OCI-M2 (cell line): ENCODE measurements at regions not wholly inside any gene's neighbourhood (a gene's known extent, or its start where the extent isn't known, plus 50 kb on each side); places are given as distances from the start of the nearest gene placed in this dataset.

Experiments used
- DNase-seq: peaks from one replicate; lab custom pipeline; 2025; ENCODE audit not compliant: unreplicated experiment; lab: John Stamatoyannopoulos, UW

DNA sequence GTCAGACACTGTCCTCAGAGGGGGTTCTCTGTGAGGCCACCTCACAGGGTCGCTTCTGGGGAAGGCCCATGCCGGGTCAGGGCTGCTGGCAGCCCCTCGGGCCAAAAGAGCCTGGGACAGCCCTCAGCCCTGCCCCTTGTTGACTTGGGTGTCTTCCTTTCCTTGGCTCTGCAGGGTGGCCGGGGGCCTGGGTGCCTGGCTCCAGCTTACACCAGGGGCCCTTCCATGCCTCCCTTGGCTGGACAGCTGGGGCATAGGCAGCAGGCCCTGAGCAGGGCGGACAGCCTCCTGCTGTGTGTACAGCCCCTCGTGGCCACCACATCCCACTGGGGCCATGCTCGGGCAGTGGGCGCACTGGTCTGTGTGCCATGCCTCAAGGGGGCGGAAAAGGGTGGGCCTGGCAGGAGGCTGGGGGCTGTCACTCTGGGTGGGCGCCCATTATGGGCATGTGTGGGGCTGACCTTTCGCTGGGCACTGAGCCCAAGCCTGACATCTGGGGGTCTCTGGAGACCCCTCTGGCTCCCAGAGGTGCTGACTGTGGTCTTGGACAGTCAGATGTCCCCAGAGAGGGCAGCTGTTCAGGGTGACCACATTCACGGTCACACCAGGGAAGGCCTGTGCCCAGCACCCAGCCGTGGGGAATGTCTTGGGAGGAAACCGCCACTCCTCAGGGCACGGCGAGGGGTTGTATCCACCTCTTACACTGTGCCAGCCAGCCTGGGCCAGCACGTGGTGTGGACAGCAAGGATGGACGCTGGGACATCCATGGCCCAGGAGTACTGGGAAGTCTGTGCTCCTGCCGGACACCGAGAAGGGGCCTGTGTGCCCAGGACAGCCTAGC lies 313.3 kb downstream of the TMEM121 start:
- DNase-seq = no peak

DNA sequence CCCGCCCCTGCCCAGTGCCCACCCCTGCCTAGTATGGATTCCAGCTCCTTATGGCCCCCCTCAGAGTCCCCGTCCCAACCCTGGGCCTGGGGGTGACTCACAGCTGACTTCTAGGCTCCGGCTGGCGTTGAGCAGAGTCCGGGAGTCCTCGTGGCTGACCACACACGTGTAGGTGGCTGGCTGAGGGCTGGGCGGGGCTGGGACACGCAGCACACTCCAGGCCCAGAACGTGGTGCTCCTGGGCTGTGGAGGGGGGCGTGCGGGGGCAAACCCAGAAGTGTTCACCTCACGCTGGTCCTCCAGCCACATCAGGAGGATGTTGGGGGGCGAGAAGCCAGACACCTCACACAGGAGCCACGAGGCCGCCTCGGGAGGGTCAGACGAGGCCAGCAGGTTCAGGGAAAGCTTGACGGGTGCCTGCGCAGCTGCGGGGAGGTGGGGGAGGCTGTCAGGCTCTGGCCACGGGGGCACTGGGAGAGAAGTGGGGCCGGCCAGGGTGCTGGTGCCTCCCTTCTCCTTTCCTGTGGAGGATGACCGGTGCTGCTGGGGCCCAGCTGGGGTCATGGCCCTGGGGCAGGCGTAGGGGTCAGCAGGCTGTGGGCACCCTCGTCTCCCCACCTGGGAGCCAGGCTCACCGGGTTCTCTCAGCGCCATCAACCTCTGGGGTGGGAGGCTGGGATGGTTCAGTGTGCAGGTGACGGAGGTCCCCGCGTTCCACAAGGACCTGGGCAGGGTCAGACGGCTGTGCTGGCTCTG lies 314.1 kb downstream of the TMEM121 start:
- no peak for DNase-seq

DNA sequence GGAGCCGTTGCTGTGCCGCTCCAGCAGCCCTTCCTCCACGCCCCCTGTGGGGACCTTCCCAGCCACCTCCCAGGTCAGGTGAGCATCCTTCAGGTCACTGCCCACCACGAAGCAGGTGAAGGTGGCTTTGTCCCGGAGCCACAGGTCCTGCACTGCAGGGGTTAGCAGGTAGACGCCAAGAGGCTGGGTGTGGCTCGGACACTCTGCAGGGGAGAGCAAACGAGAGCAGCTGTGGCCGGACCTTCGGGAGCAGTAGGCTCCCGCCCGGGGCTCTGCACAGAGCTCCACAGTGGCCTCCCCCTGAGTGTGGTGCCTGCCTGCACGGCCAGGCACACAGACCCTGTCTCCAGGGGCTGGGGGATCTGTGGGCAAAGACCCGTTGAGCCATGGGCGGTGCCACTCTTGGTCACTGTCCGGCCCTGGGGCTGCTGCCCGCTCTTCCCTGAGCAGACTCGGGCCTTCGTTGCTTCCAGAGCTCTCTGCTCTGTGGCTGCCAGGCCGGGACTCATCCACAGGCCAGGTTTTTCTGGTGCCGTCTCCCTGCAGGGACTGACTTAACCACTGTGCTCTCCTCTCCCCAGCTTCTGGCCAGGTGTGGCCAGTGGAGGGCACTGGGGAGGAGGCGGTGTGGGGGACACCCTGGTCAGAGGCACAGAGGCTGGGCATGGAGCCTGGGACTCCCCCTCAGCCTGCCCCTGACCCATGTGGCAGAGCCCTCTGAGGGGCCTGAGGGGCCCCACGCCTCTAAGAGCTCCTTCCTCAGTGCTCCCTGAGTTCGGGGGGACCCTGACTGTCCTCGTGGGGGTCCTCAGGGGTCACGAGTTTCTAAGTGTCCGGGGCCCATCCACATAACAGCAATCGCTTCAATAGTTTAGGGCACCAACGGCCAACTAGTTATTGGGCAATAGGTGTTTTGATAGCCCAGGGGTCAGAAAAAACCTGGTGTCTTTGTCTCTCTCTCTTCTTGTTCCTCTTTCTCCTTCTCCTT lies 314.9 kb downstream of the TMEM121 start:
- no peak for DNase-seq

DNA sequence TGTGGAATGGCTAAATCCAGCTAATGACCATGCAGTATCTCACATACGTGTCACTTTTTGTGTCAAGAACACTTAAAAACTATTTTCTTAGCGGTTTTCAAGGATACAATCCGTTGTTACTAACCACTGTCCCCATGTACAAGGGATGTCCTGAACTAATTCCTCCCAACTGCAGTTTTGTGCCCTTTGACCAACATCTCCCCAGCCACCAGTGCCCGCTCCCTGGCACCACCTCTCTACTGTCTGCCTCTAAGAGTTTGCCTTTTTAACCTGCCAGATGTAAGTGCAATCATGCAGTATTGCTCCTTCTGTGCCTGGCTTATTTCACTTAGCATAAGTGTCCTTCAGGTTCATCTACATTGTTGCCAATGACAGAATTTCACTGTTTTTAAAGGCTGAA lies 315.7 kb downstream of the TMEM121 start:
- DNase-seq = no peak

DNA sequence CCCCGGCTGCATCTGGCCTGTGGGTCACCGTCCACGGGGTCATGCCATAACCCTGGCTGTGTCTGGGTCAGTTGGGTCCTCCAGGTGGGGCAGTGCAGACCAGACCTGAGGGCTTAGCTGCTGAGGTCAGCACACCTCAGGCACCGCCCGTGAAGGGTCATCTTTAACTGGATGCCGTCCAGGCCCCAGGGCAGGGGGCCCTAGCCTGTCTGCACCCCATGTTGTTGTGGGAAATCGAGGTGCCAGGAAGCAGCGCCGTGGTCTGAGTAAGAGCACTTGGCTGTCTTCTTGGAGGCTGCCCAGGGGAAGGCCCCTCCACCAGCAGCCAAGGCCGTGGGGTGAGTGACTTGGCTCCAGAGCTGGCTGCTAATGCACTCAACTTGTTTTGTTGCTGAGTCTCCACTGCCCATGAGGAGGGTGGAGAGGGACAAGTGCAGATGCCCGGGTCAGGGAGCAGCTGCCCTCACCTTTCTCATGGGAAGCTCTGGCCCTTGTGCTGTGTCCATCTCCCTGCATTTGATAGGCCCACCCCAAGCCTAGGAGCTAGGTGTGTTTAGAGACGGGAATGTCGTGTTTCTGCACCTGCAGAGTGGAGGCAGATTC lies 317.2 kb downstream of the TMEM121 start:
- DNase-seq = no peak

DNA sequence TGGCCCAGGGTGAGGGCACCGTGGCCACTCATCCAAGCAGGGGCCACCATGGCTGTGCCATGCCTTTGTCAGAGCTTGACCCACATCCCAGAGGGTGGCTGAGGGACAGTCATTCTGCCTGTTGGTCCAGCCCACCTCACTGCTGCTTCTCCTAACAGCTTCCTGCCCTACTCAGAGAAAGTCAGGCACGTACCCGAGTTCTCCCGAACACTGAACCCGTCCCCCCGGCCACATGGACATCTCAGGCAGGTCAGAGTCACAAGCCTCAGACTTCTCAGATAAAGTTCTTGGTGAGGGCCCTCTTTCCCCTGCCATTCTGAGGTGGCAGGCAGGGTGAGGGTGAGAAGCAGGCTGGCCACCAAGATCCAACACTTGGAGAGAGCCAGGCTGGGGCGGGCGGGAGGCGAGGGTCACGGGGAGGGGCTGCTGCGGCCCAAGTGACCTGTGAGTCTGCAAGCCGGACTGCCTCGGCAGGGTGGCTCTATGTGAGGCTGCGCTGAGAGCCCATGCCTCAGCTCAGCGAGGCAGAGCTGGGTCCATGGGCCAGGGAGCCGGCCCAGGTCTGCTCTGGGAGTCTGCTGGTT lies 317.8 kb downstream of the TMEM121 start:
- DNase-seq = no peak

DNA sequence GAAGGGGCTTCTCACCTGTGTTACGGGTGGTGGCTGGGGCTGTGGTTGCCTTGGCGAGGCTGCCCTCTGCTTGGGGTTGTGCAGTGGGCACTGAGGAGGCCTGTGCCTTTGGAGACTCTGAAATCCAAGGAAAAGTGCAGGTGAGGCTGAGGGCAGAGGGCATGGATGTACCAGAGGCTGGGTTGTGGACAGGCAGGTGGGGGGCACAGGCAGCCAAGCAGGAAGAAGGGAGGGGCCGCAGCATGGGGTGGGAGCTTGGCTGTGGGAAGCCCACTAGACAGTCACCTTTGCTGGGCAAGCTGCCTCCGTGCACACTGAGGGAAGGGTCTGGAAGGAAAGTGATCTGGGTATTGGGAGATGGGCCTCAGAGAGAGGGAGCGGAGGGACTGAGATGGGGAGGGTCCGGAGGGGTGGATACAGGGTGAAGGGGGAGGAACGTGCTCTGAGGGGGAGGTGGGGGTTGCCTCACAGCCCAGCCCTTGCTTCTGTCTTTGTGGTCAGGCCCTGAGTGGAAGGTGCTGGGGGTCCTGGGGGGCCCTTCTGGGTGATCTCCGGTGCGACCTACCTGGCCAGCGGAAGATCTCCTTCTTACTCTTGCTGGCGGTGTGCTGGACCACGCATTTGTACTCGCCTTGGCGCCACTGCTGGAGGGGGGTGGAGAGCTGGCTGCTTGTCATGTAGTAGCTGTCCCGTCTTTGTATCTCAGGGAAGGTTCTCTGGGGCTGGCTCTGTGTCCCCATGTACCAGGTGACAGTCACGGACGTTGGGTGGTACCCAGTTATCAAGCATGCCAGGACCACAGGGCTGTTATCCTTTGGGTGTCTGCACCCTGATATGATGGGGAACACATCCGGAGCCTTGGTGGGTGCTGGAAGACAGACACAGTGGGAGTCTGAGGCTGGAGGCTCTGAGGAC lies 318.7 kb downstream of the TMEM121 start:
- DNase-seq = no peak

DNA sequence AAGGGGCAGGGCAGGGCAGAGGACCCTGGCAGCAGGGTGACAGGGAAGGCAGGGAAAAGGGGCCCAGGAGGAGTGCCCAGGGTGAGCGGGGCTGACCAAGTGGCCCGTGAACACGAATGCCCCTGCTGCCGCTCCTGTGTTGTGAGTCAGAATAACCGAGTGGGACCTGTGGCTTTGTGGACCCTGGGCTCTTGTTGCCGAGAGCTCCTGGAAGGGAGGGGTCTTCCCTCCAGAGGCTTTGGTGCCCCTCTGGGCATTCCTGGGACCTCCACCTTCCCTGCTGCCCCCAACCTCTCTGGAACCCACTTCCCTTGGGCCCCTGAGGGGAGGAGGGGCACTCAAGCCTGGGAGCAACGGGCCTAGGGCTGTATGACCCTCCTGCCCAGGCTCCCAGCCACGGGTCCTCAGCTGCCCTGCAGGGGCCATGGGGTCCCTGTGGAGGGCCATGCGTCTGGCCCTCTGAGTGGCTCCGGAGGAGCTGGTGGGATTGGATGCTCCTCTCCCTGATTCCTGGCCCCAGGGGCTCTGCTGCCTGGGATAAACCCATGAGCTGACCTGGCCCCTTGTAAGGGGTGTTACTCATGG lies 319.4 kb downstream of the TMEM121 start:
- no peak for DNase-seq

DNA sequence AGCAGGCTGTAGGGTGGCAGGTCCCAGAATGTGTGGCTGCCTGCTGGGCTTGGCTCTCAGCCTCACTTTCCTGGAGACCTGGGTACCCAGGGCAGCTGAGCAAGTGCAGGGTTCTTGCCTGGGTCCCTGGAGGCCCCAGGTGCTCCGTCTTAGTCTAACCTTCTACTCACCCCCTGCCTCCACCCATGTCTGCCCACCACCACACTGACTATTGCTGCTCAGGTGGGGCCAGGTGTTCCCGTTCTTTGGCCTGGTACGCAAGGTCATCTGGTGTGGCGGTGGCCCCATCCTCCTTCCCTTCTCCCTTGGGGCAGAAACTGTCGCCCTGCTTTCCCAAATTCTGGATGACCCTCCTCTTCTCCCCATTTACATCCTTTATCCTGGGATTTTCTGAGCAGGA lies 319.9 kb downstream of the TMEM121 start:
- no peak for DNase-seq

DNA sequence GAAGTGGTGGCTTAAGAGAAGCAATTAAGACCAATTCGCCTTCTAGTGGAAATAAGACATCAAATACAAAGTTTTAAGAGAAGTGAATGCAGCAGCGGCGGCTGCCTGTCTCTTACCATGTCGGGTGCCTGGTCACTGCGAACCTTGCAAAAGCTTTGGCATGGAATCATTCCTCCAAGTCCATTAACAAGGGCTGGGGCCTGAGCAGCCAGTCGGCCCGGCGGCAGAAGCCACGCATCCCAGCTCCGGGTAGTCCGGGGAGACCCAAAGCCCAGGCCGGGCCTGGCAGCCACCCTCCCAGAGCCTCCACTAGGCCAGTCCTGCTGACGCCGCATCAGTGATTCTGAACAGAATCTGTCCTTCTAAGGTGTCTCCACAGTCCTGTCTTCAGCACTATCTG lies 321.0 kb downstream of the TMEM121 start:
- no peak for DNase-seq

DNA sequence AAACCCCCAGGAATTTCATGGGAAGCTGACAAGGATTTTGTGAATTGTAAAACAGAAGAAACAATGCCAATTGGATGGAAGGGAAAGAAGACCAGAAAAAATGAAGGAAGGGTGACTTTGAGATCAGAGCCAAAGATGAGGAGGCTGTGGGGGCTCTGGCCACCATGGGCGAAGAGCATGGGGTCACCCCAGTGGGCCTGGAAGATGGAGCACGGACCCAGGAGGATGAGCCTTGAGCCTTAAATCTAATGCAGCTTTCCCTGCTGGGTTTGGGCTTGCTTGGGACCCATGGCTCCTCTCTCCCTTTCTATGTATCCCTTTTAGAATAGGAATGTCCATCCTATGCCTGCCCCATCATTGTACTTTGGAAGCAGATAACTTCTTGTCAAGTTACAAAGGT lies 322.2 kb downstream of the TMEM121 start:
- DNase-seq = no peak

DNA sequence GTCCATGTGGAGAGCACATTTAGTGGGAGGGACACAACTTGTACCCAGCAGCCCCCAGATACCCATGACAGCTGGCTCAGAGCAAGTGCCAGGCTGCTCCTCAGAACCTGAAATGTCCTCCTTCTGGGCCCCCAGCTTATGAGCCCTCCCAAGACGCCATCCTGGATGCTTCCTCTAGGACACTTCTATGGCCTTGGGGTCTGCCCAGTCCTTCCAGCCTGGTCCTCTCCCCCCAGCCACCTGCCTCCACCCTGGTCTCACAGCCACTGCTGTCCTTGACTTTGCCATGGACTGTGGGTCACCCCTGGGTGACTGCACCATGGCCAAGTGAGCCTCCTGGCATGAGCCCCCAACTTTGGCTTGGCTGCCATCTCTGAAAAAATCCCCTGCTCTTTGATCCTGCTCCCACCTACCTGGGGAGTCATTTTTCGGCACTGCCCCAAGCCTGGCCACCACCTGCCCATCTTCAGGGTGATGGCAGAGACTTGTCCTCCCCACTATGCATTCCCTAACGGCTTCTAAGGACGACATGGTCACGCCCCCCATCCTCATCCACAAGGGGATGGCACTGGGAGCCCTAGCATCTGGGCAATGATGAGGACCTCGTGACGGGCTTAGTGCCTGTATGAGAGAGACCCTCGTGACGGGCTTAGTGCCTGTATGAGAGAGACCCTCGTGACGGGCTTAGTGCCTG lies 323.7 kb downstream of the TMEM121 start:
- no peak for DNase-seq

DNA sequence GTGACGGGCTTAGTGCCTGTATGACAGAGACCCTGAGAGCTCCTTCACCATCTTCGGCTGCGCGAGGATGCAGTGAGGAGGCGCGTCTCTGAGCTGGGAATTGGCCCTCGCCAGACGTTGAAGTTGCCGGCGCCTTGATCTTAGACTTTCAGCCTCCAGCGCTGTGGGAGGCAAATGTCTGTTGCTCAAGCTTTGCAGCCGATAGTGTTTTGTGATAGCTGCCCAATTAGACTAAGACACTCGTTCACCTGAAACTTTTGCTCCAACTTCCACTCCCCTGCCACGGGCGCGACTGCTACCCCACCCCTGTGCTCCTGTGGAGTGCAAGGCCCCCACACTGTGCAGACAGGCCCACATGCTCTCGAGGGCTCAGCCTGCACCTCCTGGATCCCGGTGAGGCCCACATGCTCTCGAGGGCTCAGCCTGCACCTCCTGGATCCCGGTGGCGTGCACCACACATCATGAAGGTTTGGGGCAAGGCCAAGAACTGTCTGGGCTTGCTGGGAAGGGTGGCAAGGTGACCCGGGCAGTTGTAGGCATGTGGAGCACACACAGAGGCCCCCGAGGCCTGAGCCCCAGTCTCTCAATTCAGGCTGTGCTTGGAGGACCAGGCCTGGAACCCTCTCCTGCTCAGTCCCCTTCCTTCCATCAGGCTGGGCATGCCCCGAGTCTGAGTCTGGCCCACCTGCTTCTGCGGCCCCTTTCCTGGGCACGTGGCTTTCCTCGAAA lies 324.6 kb downstream of the TMEM121 start:
- no peak for DNase-seq

DNA sequence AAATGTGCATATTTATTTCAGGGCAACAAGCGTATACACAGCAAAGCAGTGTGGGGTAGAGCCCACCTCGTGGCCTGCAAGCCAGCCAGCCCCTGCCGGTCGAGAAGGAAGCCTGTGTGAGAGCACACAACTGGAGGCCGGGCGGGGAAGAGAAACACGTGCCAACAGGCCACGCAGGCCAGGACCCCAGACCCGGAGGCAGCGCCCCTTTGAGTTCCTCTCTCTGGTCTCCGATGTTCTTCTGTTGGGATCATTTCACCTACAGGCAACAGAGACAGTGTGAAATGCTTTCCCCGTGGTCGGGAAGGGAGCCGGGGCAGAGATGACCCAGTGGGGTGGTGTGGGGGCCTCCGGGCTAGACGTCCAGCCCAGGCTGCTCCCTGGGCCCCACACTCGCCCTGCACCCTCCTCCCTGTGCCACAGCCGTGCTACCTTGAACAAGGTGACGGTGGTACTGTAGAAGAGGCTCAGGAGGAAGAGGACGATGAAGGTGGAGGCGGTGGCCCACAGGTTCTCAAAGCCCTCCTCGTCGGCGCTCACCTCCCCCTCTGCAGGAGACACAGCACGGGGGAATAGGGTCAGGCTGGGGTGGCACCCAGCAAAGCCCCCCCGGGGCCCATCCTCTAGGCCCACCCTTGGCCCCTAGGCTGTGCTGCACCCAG lies 325.5 kb downstream of the TMEM121 start:
- DNase-seq = no peak

DNA sequence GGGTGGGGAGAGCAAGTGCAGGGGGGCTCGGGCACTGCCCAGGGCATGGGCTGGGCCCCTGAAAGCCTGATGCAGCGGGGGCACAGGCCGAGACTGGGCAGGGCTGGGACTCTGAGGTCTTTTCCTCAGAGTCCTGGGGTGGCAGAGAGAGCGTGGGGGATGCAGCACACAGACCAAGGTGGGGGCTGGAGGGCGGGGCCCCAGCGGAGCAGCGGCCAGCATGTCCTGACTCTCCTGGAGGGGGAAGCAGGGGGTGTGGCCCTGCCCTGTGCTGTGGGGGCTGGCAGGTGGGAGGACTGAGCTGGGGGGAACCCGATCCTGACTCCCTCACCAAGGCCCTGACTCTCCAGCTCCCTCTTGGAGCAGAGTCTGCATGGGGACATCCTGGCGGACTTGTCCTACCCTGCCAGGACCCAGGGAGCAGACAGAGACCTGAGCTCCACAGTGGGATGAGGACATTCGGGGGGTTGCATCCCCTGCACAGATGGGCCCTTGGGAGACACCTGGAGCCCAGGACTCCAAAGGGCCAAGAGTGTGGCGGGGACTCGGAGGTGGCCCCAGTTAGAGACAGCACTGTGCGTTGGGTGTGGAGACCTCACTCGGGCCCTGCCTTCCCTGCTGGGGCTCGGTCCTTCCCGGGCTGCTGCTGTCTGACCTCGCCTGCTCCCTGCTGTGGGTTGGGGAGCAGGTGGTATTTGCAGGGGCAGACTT lies 326.1 kb downstream of the TMEM121 start:
- no peak for DNase-seq

DNA sequence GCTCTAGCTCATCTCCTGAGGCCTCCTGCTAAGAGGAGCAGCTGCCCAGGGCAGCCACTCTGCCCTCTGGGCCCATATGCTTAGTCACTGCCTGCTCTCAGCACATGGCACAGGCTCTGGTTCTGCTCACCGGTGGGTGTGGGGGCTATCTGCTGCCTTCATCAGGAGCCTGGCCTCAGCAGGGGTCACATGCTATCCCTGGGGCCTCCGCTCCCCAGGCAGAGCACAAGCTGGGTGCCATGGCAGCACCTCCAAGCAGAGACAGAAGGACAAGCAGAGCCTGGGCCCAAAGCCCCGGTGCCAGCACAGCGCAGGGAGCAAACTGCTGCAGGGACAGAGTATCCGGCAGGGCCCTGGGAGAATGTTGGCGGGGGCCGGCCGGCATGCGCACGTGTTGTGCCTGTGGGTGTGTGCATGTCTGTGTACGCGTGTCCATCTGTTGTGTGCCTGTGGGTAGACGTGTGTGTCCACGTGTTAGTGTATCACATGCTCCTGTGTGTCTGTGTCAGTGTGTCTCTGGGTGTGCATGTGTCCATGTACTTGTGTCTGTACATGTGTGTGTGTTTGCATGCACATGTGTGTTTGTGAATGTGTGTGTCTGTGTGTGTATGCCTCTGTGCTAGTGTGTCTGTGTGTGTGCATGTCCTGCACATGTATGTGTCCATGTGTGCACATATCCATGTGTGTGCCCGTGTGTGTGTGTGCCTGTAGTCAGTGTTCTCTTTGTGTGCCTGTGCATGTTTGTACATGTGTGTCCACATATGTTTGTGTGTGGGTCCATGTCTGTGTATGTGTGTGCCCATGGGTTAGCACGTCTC lies 326.9 kb downstream of the TMEM121 start:
- no peak for DNase-seq
